ENCODE measurements at regions not wholly inside any gene's neighbourhood (a gene's known extent, or its start where the extent isn't known, plus 50 kb on each side); places are given as distances from the start of the nearest gene placed in this dataset.
"Not testable (repeated sequence)": the region's sequence is repeated elsewhere in the genome, so short reads cannot be mapped to it uniquely, and the experiment has no call there.

- in situ Hi-C loops (cut with MboI; ENCODE audit: low sequenced_read_pairs, unreplicated experiment) = no loop called here
- TF ChIP-seq, protein P1, sequence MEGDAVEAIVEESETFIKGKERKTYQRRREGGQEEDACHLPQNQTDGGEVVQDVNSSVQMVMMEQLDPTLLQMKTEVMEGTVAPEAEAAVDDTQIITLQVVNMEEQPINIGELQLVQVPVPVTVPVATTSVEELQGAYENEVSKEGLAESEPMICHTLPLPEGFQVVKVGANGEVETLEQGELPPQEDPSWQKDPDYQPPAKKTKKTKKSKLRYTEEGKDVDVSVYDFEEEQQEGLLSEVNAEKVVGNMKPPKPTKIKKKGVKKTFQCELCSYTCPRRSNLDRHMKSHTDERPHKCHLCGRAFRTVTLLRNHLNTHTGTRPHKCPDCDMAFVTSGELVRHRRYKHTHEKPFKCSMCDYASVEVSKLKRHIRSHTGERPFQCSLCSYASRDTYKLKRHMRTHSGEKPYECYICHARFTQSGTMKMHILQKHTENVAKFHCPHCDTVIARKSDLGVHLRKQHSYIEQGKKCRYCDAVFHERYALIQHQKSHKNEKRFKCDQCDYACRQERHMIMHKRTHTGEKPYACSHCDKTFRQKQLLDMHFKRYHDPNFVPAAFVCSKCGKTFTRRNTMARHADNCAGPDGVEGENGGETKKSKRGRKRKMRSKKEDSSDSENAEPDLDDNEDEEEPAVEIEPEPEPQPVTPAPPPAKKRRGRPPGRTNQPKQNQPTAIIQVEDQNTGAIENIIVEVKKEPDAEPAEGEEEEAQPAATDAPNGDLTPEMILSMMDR (IDR thresholded peaks at IDR 0.05; ENCODE audit: borderline replicate concordance, control extremely low read depth, extremely low read depth, insufficient read depth, missing control alignments) = no peak
Observed at GRCh38 chr5:86546044-86546443, 71.7 kb upstream of the COX7C start.

DNA sequence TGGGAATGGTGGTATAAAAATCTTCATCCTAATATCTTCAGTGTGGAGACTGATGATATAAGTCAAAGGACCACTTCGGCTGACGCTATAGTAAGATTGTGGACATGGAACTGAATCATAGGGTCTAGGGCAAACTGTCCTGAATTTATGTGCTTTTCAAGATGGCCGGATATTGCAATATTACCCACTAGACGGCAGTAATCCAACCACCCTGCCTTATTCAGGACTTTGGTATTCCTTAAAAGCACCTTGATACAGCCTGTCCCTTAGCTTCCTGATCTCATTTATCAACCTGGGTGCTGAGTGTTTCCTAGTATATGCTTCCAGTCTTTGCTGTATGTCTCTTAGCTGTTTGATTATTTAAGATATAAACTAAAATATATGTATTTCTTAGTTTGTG lies 71.2 kb upstream of the COX7C start:
- in situ Hi-C loops (cut with MboI; ENCODE audit: low sequenced_read_pairs, unreplicated experiment) = no loop called here
- no peak for DNase-seq (ENCODE audit: low spot score)
- TF ChIP-seq, protein P1 (IDR thresholded peaks at IDR 0.05; ENCODE audit: borderline replicate concordance, control extremely low read depth, extremely low read depth, insufficient read depth, missing control alignments) = no peak

More at GRCh38 chr5:86546044-86546443, 71.7 kb upstream of the COX7C start:
- no peak for DNase-seq (ENCODE audit: low spot score)

- DNase-seq (ENCODE audit: low spot score) = no peak
- TF ChIP-seq, protein P1 (IDR thresholded peaks at IDR 0.05; ENCODE audit: borderline replicate concordance, control extremely low read depth, extremely low read depth, insufficient read depth, missing control alignments) = no peak
- in situ Hi-C loops (cut with MboI; ENCODE audit: low sequenced_read_pairs, unreplicated experiment) = no loop called here
Observed at GRCh38 chr5:86554638-86555037, 63.1 kb upstream of the COX7C start.

- in situ Hi-C loops (cut with MboI; ENCODE audit: low sequenced_read_pairs, unreplicated experiment) = no loop called here
- no peak for DNase-seq (ENCODE audit: low spot score)
- TF ChIP-seq, protein P1 (IDR thresholded peaks at IDR 0.05; ENCODE audit: borderline replicate concordance, control extremely low read depth, extremely low read depth, insufficient read depth, missing control alignments) = no peak
Observed at GRCh38 chr5:86557920-86558319, 59.8 kb upstream of the COX7C start.

DNA sequence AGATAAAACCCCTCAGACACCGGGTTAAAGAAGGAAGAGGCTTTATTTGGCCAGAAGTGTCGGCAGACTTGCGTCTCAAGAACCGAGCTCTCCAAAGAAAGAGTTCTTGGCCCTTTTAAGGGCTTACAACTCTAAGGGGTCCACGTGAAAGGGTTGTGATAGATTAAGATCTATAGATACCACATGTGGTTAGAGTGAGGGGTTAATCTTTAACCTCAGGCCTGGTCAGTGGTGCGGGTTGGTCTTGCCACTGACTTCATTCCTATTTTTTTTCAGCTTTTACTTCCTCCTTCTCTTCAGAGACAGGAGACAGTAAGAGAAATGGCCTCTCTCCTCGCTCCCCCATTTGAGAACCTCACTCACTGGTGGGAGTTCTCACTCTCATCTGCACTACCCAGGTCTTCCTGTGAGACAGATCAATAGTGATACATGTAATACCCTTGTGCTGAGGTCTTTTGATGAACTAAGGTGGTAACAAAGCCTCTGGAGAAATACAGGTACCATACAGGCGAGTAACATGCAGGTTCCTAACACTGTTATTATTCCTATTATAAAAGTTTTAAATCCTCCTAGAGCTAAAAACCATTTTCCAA lies 52.4 kb upstream of the COX7C start:
- TF ChIP-seq, protein P1 (IDR thresholded peaks at IDR 0.05; ENCODE audit: borderline replicate concordance, control extremely low read depth, extremely low read depth, insufficient read depth, missing control alignments) = no peak
- in situ Hi-C loops (cut with MboI; ENCODE audit: low sequenced_read_pairs, unreplicated experiment) = no loop called here
- no peak for DNase-seq (ENCODE audit: low spot score)

GRCh38 chr5:86566030-86566429 lies 51.7 kb upstream of the COX7C start:
- DNase-seq (ENCODE audit: low spot score); in situ Hi-C loops (cut with MboI; ENCODE audit: low sequenced_read_pairs, unreplicated experiment): not testable (repeated sequence)
